HG02642 (cell line): ENCODE measurements at regions not wholly inside any gene's neighbourhood (a gene's known extent, or its start where the extent isn't known, plus 50 kb on each side); places are given as distances from the start of the nearest gene placed in this dataset.

ENCODE experiments used
- ATAC-seq: cut with Tn5 transposase; IDR thresholded peaks from one replicate; pipeline ENCODE4 v1.9.1; 2021; ENCODE audit warnings: mild to moderate bottlenecking; ENCODE audit not compliant: unreplicated experiment, poor library complexity

- no peak for ATAC-seq
These were observed 593.9 kb upstream of the PITX2 start for GRCh38 chr4:111216791-111217190.

GRCh38 chr4:111221371-111221770, 598.5 kb upstream of the PITX2 start:
- ATAC-seq, result no peak

GRCh38 chr4:111228396-111228795, 605.5 kb upstream of the PITX2 start:
- no peak for ATAC-seq

- ATAC-seq, result no peak
These were observed 606.0 kb upstream of the PITX2 start for GRCh38 chr4:111228874-111229273.

GRCh38 chr4:111230265-111230664, 607.4 kb upstream of the PITX2 start:
- no peak for ATAC-seq

GRCh38 chr4:111231281-111231680, 608.4 kb upstream of the PITX2 start:
- ATAC-seq, result no peak

GRCh38 chr4:111234939-111235338, 612.1 kb upstream of the PITX2 start:
- ATAC-seq, result no peak

GRCh38 chr4:111263836-111264235, 641.0 kb upstream of the PITX2 start:
- no peak for ATAC-seq

- no peak for ATAC-seq
These were observed 644.1 kb upstream of the PITX2 start for GRCh38 chr4:111266937-111267336.

GRCh38 chr4:111267786-111268185, 644.9 kb upstream of the PITX2 start:
- ATAC-seq, result no peak

- peak; percentile 76 for ATAC-seq
These were observed 646.0 kb upstream of the PITX2 start for GRCh38 chr4:111268769-111269414.

GRCh38 chr4:111269439-111269838, 646.6 kb upstream of the PITX2 start:
- ATAC-seq, result no peak

GRCh38 chr4:111274060-111274459, 651.2 kb upstream of the PITX2 start:
- no peak for ATAC-seq

GRCh38 chr4:111274486-111274885, 651.6 kb upstream of the PITX2 start:
- no peak for ATAC-seq

GRCh38 chr4:111281219-111281618, 658.3 kb upstream of the PITX2 start:
- no peak for ATAC-seq

GRCh38 chr4:111282035-111282434, 659.2 kb upstream of the PITX2 start:
- no peak for ATAC-seq

GRCh38 chr4:111283066-111283677, 660.3 kb upstream of the PITX2 start:
- ATAC-seq, result no peak

- ATAC-seq, result no peak
These were observed 673.6 kb upstream of the PITX2 start for GRCh38 chr4:111296466-111296865.

- no peak for ATAC-seq
These were observed 680.9 kb upstream of the PITX2 start for GRCh38 chr4:111303806-111304205.

- no peak for ATAC-seq
These were observed 700.6 kb upstream of the PITX2 start for GRCh38 chr4:111323496-111323895.

GRCh38 chr4:111323916-111324315, 701.0 kb upstream of the PITX2 start:
- ATAC-seq, result no peak

GRCh38 chr4:111326450-111326849, 703.6 kb upstream of the PITX2 start:
- no peak for ATAC-seq
